Left ventricle myocardium inferior (tissue), 1 donor: ENCODE measurements at regions not wholly inside any gene's neighbourhood (a gene's known extent, or its start where the extent isn't known, plus 50 kb on each side); places are given as distances from the start of the nearest gene placed in this dataset.

ENCODE experiments used
- DNase-seq: peaks from one replicate; pipeline ENCODE4 v3.0.0-alpha.2; 2020
- H3K27ac ChIP-seq: fragments of 200-600 bp; replicated peaks from 2 replicates; pipeline ENCODE4 v1.8.0; 2021
- H3K27me3 ChIP-seq: fragments of 200-600 bp; 2 replicates; pipeline ENCODE4 v1.8.0; 2021; ENCODE audit warnings: low read depth
- H3K36me3 ChIP-seq: fragments of 200-600 bp; 2 replicates; pipeline ENCODE4 v1.8.0; 2021
- H3K4me1 ChIP-seq: fragments of 200-600 bp; 2 replicates; pipeline ENCODE4 v1.8.0; 2021
- H3K4me3 ChIP-seq: fragments of 200-600 bp; 2 replicates; pipeline ENCODE4 v1.8.0; 2021; ENCODE audit warnings: mild to moderate bottlenecking, moderate library complexity
- H3K9me3 ChIP-seq: fragments of 200-600 bp; replicated peaks from 2 replicates; pipeline ENCODE4 v1.8.0; 2021
- CTCF ChIP-seq: fragments of 200-600 bp; IDR thresholded peaks from 2 replicates; pipeline ENCODE4 v1.8.0; 2021; ENCODE audit warnings: antibody characterized with exemption, mild to moderate bottlenecking, borderline replicate concordance
- intact Hi-C: fragments of 100-400 bp; cut with micrococcal nuclease; formaldehyde crosslinking; loops from one replicate; pipeline ENCODE4 v1.11.0; 2022
- donor health status: DM: no; HTN: yes; CAD: no; lungs with severe emphysema.

GRCh38 chr9:116000748-116001329 lies 152.8 kb upstream of the PAPPA start:
- Histone ChIP-seq H3K9me3 (no peaks in the 10 kb centered on the region), H3K4me3 (no peak overlapping the region), H3K27me3 (no peaks in the 10 kb centered on the region), H3K36me3 (no peaks in the 10 kb centered on the region), H3K27ac (no peak overlapping the region), H3K4me1 (no peaks in the 10 kb centered on the region)
- intact Hi-C loops = no loop called here
- peak; percentile 57 for TF ChIP-seq CTCF
- no peak for DNase-seq

GRCh38 chr9:116002181-116002580 lies 151.4 kb upstream of the PAPPA start:
- intact Hi-C loops = no loop called here
- Histone ChIP-seq H3K4me3 (no peak overlapping the region), H3K36me3 (no peaks in the 10 kb centered on the region), H3K27me3 (no peaks in the 10 kb centered on the region), H3K4me1 (no peaks in the 10 kb centered on the region), H3K27ac (no peak overlapping the region), H3K9me3 (no peaks in the 10 kb centered on the region)
- DNase-seq = no peak
- TF ChIP-seq CTCF = no peak

GRCh38 chr9:116002624-116003023 lies 151.0 kb upstream of the PAPPA start:
- Histone ChIP-seq H3K27ac (no peak overlapping the region), H3K4me1 (no peaks in the 10 kb centered on the region), H3K4me3 (no peak overlapping the region), H3K9me3 (no peaks in the 10 kb centered on the region), H3K36me3 (no peaks in the 10 kb centered on the region), H3K27me3 (no peaks in the 10 kb centered on the region)
- DNase-seq = no peak
- intact Hi-C loops = no loop called here
- TF ChIP-seq CTCF = no peak

- TF ChIP-seq CTCF = no peak
- Histone ChIP-seq H3K4me1 (no peaks in the 10 kb centered on the region), H3K27ac (no peak overlapping the region), H3K4me3 (no peak overlapping the region), H3K9me3 (no peaks in the 10 kb centered on the region), H3K36me3 (no peaks in the 10 kb centered on the region), H3K27me3 (no peaks in the 10 kb centered on the region)
- intact Hi-C loops = no loop called here
- no peak for DNase-seq
Measured at GRCh38 chr9:116003397-116003796, 150.2 kb upstream of the PAPPA start.

- peaks cover 6% of the 10 kb centered on the region for H3K9me3 ChIP-seq
- no peaks in the 10 kb centered on the region for H3K4me1 ChIP-seq
- DNase-seq = no peak
- H3K27me3 ChIP-seq = no peaks in the 10 kb centered on the region
- H3K4me3 ChIP-seq = no peak overlapping the region
- H3K36me3 ChIP-seq = no peaks in the 10 kb centered on the region
- no peak for TF ChIP-seq CTCF
- intact Hi-C loops = no loop called here
- H3K27ac ChIP-seq = no peak overlapping the region
Measured at GRCh38 chr9:116005205-116005604, 148.4 kb upstream of the PAPPA start.
